ENCODE measurements at regions not wholly inside any gene's neighbourhood (a gene's known extent, or its start where the extent isn't known, plus 50 kb on each side); places are given as distances from the start of the nearest gene placed in this dataset.

GRCh38 chr12:71219224-71219623 is 61.4 kb upstream of the TSPAN8 start:
- TF ChIP-seq CTCF (IDR thresholded peaks at IDR 0.05; ENCODE audit: extremely low read depth, missing control alignments): no peak
- no peak for DNase-seq (ENCODE audit: low spot score)

DNA sequence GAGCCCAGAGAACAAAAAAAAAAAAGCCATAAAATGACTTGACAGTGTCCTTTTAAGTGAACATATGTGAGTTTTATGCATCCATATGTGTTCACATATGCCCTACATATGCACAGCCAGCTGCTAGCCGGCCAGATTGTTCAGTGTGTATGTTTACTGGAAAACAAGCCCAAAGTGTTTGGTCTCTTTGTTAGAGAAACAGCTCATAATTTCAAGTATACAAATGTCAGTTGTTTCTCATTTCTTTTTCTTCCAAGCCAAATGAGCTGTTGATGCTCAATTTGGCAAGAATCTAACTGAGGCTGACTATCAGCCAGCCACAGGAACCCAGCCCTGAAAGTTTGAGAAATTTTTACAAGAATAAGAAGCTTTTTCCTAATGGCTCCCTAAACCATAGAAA is 60.8 kb upstream of the TSPAN8 start:
- no peak for TF ChIP-seq CTCF (IDR thresholded peaks at IDR 0.05; ENCODE audit: extremely low read depth, missing control alignments)
- DNase-seq (ENCODE audit: low spot score): no peak

GRCh38 chr12:71216725-71217579 is 59.2 kb upstream of the TSPAN8 start:
- no peak for DNase-seq (ENCODE audit: low spot score)
- TF ChIP-seq CTCF (IDR thresholded peaks at IDR 0.05; ENCODE audit: extremely low read depth, missing control alignments): peak; percentile 6

GRCh38 chr12:71214511-71215285 is 56.9 kb upstream of the TSPAN8 start:
- DNase-seq (ENCODE audit: low spot score): no peak
- TF ChIP-seq CTCF (IDR thresholded peaks at IDR 0.05; ENCODE audit: extremely low read depth, missing control alignments): no peak

DNA sequence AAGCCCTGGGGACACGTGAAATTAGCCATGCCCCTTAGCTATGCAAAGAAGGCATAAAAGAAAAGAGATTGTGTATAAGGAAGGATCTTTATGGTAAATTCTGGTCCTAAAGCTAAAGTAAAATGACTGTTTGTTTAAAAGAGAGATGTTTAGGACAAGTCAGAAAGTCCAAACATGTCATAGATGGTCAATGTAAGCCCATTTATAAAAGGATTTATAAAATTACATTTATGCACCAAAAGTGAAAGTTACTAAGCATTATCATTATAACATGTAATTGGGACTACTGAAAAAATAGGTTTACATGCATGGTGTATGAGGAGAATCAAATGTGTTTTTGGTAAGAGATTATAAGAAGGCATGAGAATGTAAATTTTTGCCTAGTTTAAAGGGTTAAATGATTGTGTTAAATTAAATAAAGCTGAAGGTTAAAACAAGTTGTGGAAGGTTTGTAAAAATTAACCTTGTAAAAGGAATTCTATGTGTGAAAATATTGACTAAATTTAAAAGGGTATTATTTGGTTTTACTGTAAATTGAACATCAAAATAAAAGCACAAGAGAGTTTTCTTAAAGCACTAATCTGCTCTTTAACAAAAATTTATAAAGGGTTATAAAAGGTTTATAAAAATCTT is 50.4 kb upstream of the TSPAN8 start:
- no peak for TF ChIP-seq CTCF (IDR thresholded peaks at IDR 0.05; ENCODE audit: extremely low read depth, missing control alignments)

More for the DNA sequence above, 50.4 kb upstream of the TSPAN8 start:
- DNase-seq (ENCODE audit: low spot score): no peak

All from GM20000 (cell line).